GM13976 (cell line): ENCODE measurements at regions not wholly inside any gene's neighbourhood (a gene's known extent, or its start where the extent isn't known, plus 50 kb on each side); places are given as distances from the start of the nearest gene placed in this dataset.
"Not testable (repeated sequence)": the region's sequence is repeated elsewhere in the genome, so short reads cannot be mapped to it uniquely, and the experiment has no call there.

ENCODE experiments used
- DNase-seq: peaks from one replicate; pipeline ENCODE4 v3.0.0; 2012; ENCODE audit warnings: low spot score
- CTCF ChIP-seq: IDR thresholded peaks from 2 replicates; pipeline ENCODE4 v1.5.1; 2012; ENCODE audit warnings: borderline replicate concordance, mild to moderate bottlenecking; ENCODE audit not compliant: insufficient read depth; ENCODE audit errors: extremely low read depth, missing control alignments, control extremely low read depth
- in situ Hi-C: fragments of 300-500 bp; cut with MboI; formaldehyde crosslinking; loops from one replicate; pipeline ENCODE4 v1.12.0; 2022; ENCODE audit warnings: low sequenced_read_pairs, mixed read lengths, inconsistent platforms; ENCODE audit not compliant: unreplicated experiment

GRCh38 chr6:86791476-86791875 is 145.9 kb upstream of the HTR1E start:
- DNase-seq = no peak
- no peak for TF ChIP-seq CTCF
- in situ Hi-C loops = no loop called here

GRCh38 chr6:86789779-86790411 is 147.4 kb upstream of the HTR1E start:
- TF ChIP-seq CTCF = no peak
- no peak for DNase-seq
- in situ Hi-C loops = no loop called here

GRCh38 chr6:86782328-86782727 is 155.0 kb upstream of the HTR1E start:
- in situ Hi-C loops = no loop called here
- DNase-seq = no peak
- no peak for TF ChIP-seq CTCF

- DNase-seq = no peak
- TF ChIP-seq CTCF = no peak
- in situ Hi-C loops = no loop called here
These were observed 156.4 kb upstream of the HTR1E start for GRCh38 chr6:86780923-86781322.

GRCh38 chr6:86775893-86776292 is 161.4 kb upstream of the HTR1E start:
- DNase-seq = no peak
- no peak for TF ChIP-seq CTCF
- in situ Hi-C loops = no loop called here

- DNase-seq = no peak
- in situ Hi-C loops = no loop called here
- no peak for TF ChIP-seq CTCF
These were observed 172.1 kb upstream of the HTR1E start for GRCh38 chr6:86765211-86765610.

- DNase-seq, in situ Hi-C loops: not testable (repeated sequence)
These were observed 177.4 kb upstream of the HTR1E start for GRCh38 chr6:86759953-86760352.
